ENCODE measurements at regions not wholly inside any gene's neighbourhood (a gene's known extent, or its start where the extent isn't known, plus 50 kb on each side); places are given as distances from the start of the nearest gene placed in this dataset.

- Histone ChIP-seq H3K9me3 (no peaks in the 10 kb centered on the region), H3K27me3 (no peaks in the 10 kb centered on the region), H3K4me1 (no peaks in the 10 kb centered on the region), H3K27ac (no peak overlapping the region), H3K36me3 (no peaks in the 10 kb centered on the region), H3K4me3 (no peak overlapping the region)
- intact Hi-C loops (cut with DNase I): no loop called here
- no peak for DNase-seq
- TF ChIP-seq POLR2A (IDR thresholded peaks at IDR 0.05): no peak
- TF ChIP-seq CTCF (IDR thresholded peaks at IDR 0.05): no peak
- WGBS, 2 donors: 84 to 93% methylated on average over 3 of the region's 3 CpGs
Measured at GRCh38 chr1:88111816-88112215, 572.3 kb upstream of the PKN2 start.

GRCh38 chr1:88117597-88117996, 566.5 kb upstream of the PKN2 start:
- Histone ChIP-seq H3K4me1 (no peaks in the 10 kb centered on the region), H3K4me3 (no peak overlapping the region), H3K27ac (no peak overlapping the region), H3K9me3 (no peaks in the 10 kb centered on the region), H3K36me3 (no peaks in the 10 kb centered on the region), H3K27me3 (no peaks in the 10 kb centered on the region)
- 77 to 86% methylated on average over 4 of the region's 4 CpGs for WGBS, 2 donors
- TF ChIP-seq CTCF (IDR thresholded peaks at IDR 0.05): no peak
- TF ChIP-seq POLR2A (IDR thresholded peaks at IDR 0.05): no peak
- intact Hi-C loops (cut with DNase I): no loop called here
- no peak for DNase-seq

- 65 to 73% methylated on average over 6 of the region's 6 CpGs for WGBS, 2 donors
Measured at GRCh38 chr1:88118176-88118845, 565.8 kb upstream of the PKN2 start.

GRCh38 chr1:88124614-88125013, 559.5 kb upstream of the PKN2 start:
- H3K4me1 ChIP-seq: no peaks in the 10 kb centered on the region
- no peak overlapping the region for H3K27ac ChIP-seq
- TF ChIP-seq POLR2A (IDR thresholded peaks at IDR 0.05) (no peak), CTCF (IDR thresholded peaks at IDR 0.05) (no peak)
- H3K9me3 ChIP-seq: no peaks in the 10 kb centered on the region
- intact Hi-C loops (cut with DNase I): no loop called here
- no peaks in the 10 kb centered on the region for H3K36me3 ChIP-seq
- no peak overlapping the region for H3K4me3 ChIP-seq
- no peaks in the 10 kb centered on the region for H3K27me3 ChIP-seq
- DNase-seq: no peak
- 53 to 58% methylated on average over 1 of the region's 1 CpG for WGBS, 2 donors

More at GRCh38 chr1:88118176-88118845, 565.8 kb upstream of the PKN2 start:
- no peak for DNase-seq
- TF ChIP-seq CTCF (IDR thresholded peaks at IDR 0.05) (no peak), POLR2A (IDR thresholded peaks at IDR 0.05) (no peak)
- Histone ChIP-seq H3K27me3 (no peaks in the 10 kb centered on the region), H3K27ac (no peak overlapping the region), H3K36me3 (no peaks in the 10 kb centered on the region), H3K4me1 (no peaks in the 10 kb centered on the region), H3K9me3 (no peaks in the 10 kb centered on the region), H3K4me3 (no peak overlapping the region)
- intact Hi-C loops (cut with DNase I): no loop called here

- intact Hi-C loops (cut with DNase I): no loop called here
- 88 to 96% methylated on average over 2 of the region's 2 CpGs for WGBS, 2 donors
- Histone ChIP-seq H3K4me3 (no peak overlapping the region), H3K4me1 (no peaks in the 10 kb centered on the region), H3K27ac (no peak overlapping the region), H3K9me3 (no peaks in the 10 kb centered on the region), H3K27me3 (no peaks in the 10 kb centered on the region), H3K36me3 (no peaks in the 10 kb centered on the region)
- TF ChIP-seq CTCF (IDR thresholded peaks at IDR 0.05) (no peak), POLR2A (IDR thresholded peaks at IDR 0.05) (no peak)
- no peak for DNase-seq
Measured at GRCh38 chr1:88126467-88126866, 557.6 kb upstream of the PKN2 start.
